Sigmoid colon (tissue), 6 donors: ENCODE measurements at regions not wholly inside any gene's neighbourhood (a gene's known extent, or its start where the extent isn't known, plus 50 kb on each side); places are given as distances from the start of the nearest gene placed in this dataset.

Experiments used
- DNase-seq: peaks from one replicate; pipeline ENCODE4 v3.0.0-alpha.2; 2019
- H3K27ac ChIP-seq, 4 donors: fragments of 200-600 bp; sonication (generic); one replicate each; pipeline ENCODE4 v1.5.1; 2016 to 2019; ENCODE audit warnings: mild to moderate bottlenecking in 1 of 4
- H3K27me3 ChIP-seq, 3 donors: fragments of 200-600 bp; sonication (generic); one replicate each; pipeline ENCODE4 v1.5.1; 2019; ENCODE audit warnings: mild to moderate bottlenecking in 1 of 3
- H3K36me3 ChIP-seq, 4 donors: fragments of 200-600 bp; sonication (generic); one replicate each; pipeline ENCODE4 v1.5.1; 2016 to 2019
- H3K4me1 ChIP-seq, 4 donors: fragments of 200-600 bp; sonication (generic); one replicate each; pipeline ENCODE4 v1.5.1; 2017 to 2019
- H3K4me3 ChIP-seq, 4 donors: fragments of 200-600 bp; sonication (generic); one replicate each; pipeline ENCODE4 v1.5.1; 2017 to 2019; ENCODE audit warnings: mild to moderate bottlenecking in 2 of 4, moderate library complexity in 1 of 4
- H3K9me3 ChIP-seq, 4 donors: fragments of 200-600 bp in 3 of 4; sonication (generic) in 3 of 4; one replicate each; pipeline versions ENCODE4 v1.5.1 to v1.6.1; 2013 to 2019
- EP300 ChIP-seq, 4 donors: sonication (generic); formaldehyde crosslinking; IDR thresholded peaks; one replicate each; pipeline ENCODE4 v1.6.1; 2017; ENCODE audit warnings: antibody characterized with exemption in 4 of 4
- POLR2A ChIP-seq, 2 donors: fragments of 450-650 bp; IDR thresholded peaks; one replicate each; pipeline ENCODE4 v1.6.1; 2016; ENCODE audit warnings: antibody characterized with exemption in 2 of 2, mild to moderate bottlenecking in 2 of 2, moderate library complexity in 2 of 2
- POLR2AphosphoS5 ChIP-seq, 4 donors: sonication (generic); formaldehyde crosslinking; IDR thresholded peaks; one replicate each; pipeline ENCODE4 v1.6.1; 2017; ENCODE audit warnings: antibody characterized with exemption in 4 of 4
- WGBS, 2 donors: extraction: QIAGEN DNeasy Blood & Tissue Kit; methylation state at CpG; one replicate each; pipeline ENCODE4 v1.1.7; 2013; 5-methylcytosine and 5-hydroxymethylcytosine counted together
- intact Hi-C: fragments of 100-400 bp; cut with DNase I; formaldehyde crosslinking; loops from one replicate; pipeline ENCODE4 v1.15.1; 2023
- TF ChIP-seq, protein P1 (sequence below), 4 experiments: fragments of 450-650 bp in 3 of 4; fragments of 200-600 bp in 1 of 4; IDR thresholded peaks; one replicate each; pipeline ENCODE4 v1.5.1; 2016 to 2019; ENCODE audit warnings: antibody characterized with exemption in 4 of 4, mild to moderate bottlenecking in 3 of 4, moderate library complexity in 2 of 4
- donor health status: healthy with polysubstance abuse.
- donor health status: healthy.

DNA sequence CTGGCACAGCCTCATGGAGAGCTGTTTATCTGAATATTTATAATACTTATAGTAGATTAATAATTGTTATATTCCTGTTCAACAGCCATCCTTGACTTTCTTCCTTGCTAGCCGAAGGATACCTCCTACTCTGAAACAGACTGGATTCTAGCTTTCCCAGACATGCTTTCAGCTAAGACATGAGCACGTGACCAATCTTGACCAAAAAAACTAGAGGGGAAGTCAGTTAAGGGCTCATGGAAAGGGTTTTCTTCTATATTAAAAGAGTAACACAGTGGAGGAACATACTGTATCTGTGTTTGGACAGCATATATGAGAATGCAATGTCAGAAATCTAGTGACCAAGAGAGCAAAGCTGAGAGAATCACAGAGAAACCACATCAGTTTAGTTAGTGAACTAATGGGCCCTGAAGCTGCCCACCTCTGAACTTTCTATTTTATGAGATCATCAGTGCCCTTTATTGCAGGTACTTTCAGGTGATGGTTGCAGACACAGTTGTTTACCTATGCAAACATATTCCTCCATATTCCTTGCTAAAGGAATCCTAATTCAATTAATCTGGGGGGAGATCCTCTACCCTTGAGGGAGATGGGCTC is 140.4 kb upstream of the SLC24A3 start:
- TF ChIP-seq POLR2AphosphoS5 (IDR thresholded peaks at IDR 0.05), result no peak
- TF ChIP-seq, protein P1, sequence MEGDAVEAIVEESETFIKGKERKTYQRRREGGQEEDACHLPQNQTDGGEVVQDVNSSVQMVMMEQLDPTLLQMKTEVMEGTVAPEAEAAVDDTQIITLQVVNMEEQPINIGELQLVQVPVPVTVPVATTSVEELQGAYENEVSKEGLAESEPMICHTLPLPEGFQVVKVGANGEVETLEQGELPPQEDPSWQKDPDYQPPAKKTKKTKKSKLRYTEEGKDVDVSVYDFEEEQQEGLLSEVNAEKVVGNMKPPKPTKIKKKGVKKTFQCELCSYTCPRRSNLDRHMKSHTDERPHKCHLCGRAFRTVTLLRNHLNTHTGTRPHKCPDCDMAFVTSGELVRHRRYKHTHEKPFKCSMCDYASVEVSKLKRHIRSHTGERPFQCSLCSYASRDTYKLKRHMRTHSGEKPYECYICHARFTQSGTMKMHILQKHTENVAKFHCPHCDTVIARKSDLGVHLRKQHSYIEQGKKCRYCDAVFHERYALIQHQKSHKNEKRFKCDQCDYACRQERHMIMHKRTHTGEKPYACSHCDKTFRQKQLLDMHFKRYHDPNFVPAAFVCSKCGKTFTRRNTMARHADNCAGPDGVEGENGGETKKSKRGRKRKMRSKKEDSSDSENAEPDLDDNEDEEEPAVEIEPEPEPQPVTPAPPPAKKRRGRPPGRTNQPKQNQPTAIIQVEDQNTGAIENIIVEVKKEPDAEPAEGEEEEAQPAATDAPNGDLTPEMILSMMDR (IDR thresholded peaks at IDR 0.05), result no peak
- no peak for TF ChIP-seq EP300 (IDR thresholded peaks at IDR 0.05)
- no peak for TF ChIP-seq POLR2A (IDR thresholded peaks at IDR 0.05)
- no peaks in the 10 kb centered on the region for H3K27me3 ChIP-seq
- H3K27ac ChIP-seq, result no peak overlapping the region
- 79 to 92% methylated on average over 2 of the region's 2 CpGs for WGBS, 2 donors
- intact Hi-C loops, result no loop called here
- DNase-seq, result no peak
- no peaks in the 10 kb centered on the region for H3K36me3 ChIP-seq
- H3K4me1 ChIP-seq, result no peaks in the 10 kb centered on the region
- H3K4me3 ChIP-seq, result no peak overlapping the region
- no peaks in the 10 kb centered on the region for H3K9me3 ChIP-seq

DNA sequence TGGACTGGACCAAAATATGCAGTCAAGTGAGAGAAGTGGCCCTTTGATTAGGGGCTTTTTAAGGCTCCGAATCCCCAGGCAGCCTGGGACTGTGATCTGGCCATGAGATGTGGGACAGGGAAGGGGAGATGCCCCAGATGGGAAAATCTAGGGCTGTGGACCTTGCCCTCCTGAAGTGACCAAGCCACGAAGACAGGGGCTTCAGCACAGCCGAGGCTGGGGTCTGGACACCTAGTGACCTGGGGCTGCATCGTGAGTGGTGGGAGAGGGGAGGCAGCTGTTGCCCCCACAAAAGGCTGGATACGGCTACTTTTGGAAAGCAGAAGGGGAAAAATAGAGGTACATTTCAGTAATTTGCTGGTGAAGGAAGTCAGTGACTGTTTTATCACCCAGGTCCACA is 139.5 kb upstream of the SLC24A3 start:
- intact Hi-C loops, result no loop called here
- no peak for DNase-seq
- Histone ChIP-seq H3K27me3 (no peaks in the 10 kb centered on the region), H3K36me3 (no peaks in the 10 kb centered on the region), H3K9me3 (no peaks in the 10 kb centered on the region), H3K27ac (no peak overlapping the region), H3K4me3 (no peak overlapping the region), H3K4me1 (no peaks in the 10 kb centered on the region)
- TF ChIP-seq POLR2AphosphoS5 (IDR thresholded peaks at IDR 0.05) (no peak), EP300 (IDR thresholded peaks at IDR 0.05) (no peak)
- 89 to 91% methylated on average over 5 of the region's 5 CpGs for WGBS, 2 donors

DNA sequence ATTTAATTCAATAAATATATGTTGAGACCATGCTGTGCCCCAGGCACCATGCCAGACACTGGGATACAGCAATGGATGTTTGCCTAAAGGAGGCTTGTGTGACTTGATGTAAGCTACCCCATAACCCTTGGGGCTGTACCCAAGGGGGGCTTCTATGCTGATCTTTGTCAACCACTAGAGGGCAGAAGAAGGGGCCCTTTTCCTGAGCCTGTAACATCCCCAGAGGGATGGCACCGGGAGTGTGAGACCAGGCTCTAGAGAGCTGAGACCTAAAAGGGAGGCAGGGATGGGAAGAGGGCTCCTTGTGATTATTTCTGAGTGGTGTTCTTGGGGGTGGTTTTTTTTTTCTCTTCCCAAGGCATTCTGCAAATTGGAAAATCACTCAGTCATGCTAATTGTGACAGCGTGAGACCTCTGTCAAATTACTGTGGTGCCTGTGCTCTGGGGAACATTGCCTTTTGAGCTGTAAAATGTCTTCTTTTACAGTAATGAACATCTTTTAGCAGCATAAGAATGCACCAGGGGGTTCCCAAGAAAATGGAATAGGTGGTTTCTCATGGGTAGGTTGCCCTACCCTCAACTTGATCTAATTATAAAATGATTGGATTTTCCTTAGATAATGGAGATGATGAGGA is 138.7 kb upstream of the SLC24A3 start:
- H3K27ac ChIP-seq, result no peak overlapping the region
- H3K4me1 ChIP-seq, result no peaks in the 10 kb centered on the region
- WGBS, 2 donors, result 66 to 72% methylated on average over 2 of the region's 2 CpGs

DNA sequence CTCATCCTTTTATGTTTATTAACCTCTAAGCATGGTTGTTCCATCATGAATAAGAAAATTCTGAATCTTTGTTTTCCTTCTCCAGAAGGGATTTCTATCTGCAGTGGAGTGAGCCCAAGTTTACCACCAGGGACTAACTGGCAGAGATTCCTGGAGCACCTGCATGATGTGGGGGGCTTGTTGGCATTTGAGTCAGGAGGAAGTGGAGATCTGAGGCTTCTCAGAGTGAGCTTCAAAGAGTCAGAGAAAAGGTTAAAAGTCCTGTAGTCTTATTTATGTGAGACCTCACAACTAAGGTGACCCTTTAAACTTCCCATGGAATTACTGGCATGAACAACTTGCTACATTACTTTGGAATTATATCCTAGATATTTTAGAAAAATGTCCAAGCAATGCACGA is 138.1 kb upstream of the SLC24A3 start:
- H3K27me3 ChIP-seq, result no peaks in the 10 kb centered on the region
- WGBS, 2 donors, result 50 to 76% methylated on average over 1 of the region's 1 CpG
- no peaks in the 10 kb centered on the region for H3K36me3 ChIP-seq
- TF ChIP-seq EP300 (IDR thresholded peaks at IDR 0.05) (no peak), POLR2A (IDR thresholded peaks at IDR 0.05) (no peak), POLR2AphosphoS5 (IDR thresholded peaks at IDR 0.05) (no peak)
- TF ChIP-seq, protein P1 (IDR thresholded peaks at IDR 0.05), result no peak
- no peak for DNase-seq
- H3K4me1 ChIP-seq, result no peaks in the 10 kb centered on the region
- intact Hi-C loops, result no loop called here
- no peak overlapping the region for H3K4me3 ChIP-seq
- H3K9me3 ChIP-seq, result no peaks in the 10 kb centered on the region
- H3K27ac ChIP-seq, result no peak overlapping the region

More for the DNA sequence above, 138.7 kb upstream of the SLC24A3 start:
- DNase-seq, result no peak
- no peaks in the 10 kb centered on the region for H3K27me3 ChIP-seq
- TF ChIP-seq, protein P1 (IDR thresholded peaks at IDR 0.05), result no peak
- TF ChIP-seq EP300 (IDR thresholded peaks at IDR 0.05) (no peak), POLR2AphosphoS5 (IDR thresholded peaks at IDR 0.05) (no peak), POLR2A (IDR thresholded peaks at IDR 0.05) (no peak)
- H3K4me3 ChIP-seq, result no peak overlapping the region
- intact Hi-C loops, result no loop called here
- H3K9me3 ChIP-seq, result no peaks in the 10 kb centered on the region
- H3K36me3 ChIP-seq, result no peaks in the 10 kb centered on the region

DNA sequence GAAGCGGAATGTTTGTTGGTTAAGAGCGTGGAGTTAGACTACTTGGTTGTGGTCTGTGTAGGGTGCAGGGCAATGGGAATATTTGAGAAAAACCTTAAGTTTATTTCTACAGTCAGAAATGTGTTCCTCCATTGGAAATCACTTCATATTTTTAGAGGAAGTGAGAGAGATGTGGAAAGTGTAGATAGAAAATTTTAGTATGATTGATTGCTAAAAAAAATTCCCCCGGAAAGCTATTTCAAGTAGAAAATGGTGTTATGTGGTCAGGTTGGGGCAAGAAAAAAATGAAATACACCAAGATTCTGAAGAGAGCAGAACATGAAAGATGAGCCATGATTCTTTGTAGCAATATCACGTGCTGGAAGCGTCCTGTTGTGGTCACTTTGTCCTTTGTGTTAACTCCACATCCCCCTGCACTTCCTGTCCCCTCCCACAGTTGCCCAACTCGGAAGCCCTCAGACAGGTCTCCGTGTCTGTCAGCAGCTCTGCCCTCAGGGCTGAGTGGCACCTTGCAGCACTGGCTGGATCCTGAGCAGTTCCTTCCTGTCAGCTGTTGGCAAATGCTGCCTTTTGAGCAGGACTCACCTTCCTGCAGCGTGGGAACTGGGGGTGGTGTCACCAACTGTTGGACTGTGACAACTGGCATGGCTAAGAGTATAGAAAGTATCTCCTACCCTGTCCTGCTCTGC is 137.5 kb upstream of the SLC24A3 start:
- intact Hi-C loops, result no loop called here
- no peaks in the 10 kb centered on the region for H3K9me3 ChIP-seq
- TF ChIP-seq POLR2A (IDR thresholded peaks at IDR 0.05), result no peak
- no peak for TF ChIP-seq POLR2AphosphoS5 (IDR thresholded peaks at IDR 0.05)
- TF ChIP-seq, protein P1 (IDR thresholded peaks at IDR 0.05), result no peak
- no peak for TF ChIP-seq EP300 (IDR thresholded peaks at IDR 0.05)
- no peak for DNase-seq
- no peaks in the 10 kb centered on the region for H3K27me3 ChIP-seq
- no peak overlapping the region for H3K4me3 ChIP-seq
- 50 to 85% methylated on average over 8 of the region's 8 CpGs for WGBS, 2 donors
- H3K4me1 ChIP-seq, result no peaks in the 10 kb centered on the region
- no peaks in the 10 kb centered on the region for H3K36me3 ChIP-seq
- H3K27ac ChIP-seq, result no peak overlapping the region
